Stomach (tissue), 8 donors: ENCODE measurements at regions not wholly inside any gene's neighbourhood (a gene's known extent, or its start where the extent isn't known, plus 50 kb on each side); places are given as distances from the start of the nearest gene placed in this dataset.
A peak's percentile ranks its signal among the peaks of the same experiment; 100 is the strongest.

Source experiments
- DNase-seq, 2 donors: peaks; one replicate each; pipeline versions ENCODE4 v3.0.0 to v3.0.0-alpha.2; 2013 to 2019
- H3K27ac ChIP-seq, 5 donors: fragments of 200-600 bp in 4 of 5; sonication (generic) in 4 of 5; one replicate each; pipeline ENCODE4 v1.5.1; 2013 to 2019; ENCODE audit warnings: mild to moderate bottlenecking in 1 of 5, moderate library complexity in 1 of 5
- H3K27me3 ChIP-seq, 3 donors: fragments of 200-600 bp; sonication (generic); one replicate each; pipeline ENCODE4 v1.5.1; 2017 to 2019; ENCODE audit warnings: mixed run types in 1 of 3
- H3K36me3 ChIP-seq, 4 donors: fragments of 200-600 bp; sonication (generic); 1 replicate in 3 of 4; 2 replicates in 1 of 4; pipeline ENCODE4 v1.5.1; 2016 to 2019
- H3K4me1 ChIP-seq, 4 donors: fragments of 200-600 bp; sonication (generic); one replicate each; pipeline ENCODE4 v1.5.1; 2016 to 2019
- H3K4me3 ChIP-seq, 4 donors: fragments of 200-600 bp; sonication (generic) in 3 of 4; one replicate each; pipeline ENCODE4 v1.5.1; 2016 to 2019; ENCODE audit warnings: mild to moderate bottlenecking in 1 of 4
- H3K9me3 ChIP-seq, 4 donors: fragments of 200-600 bp; sonication (generic); one replicate each; pipeline ENCODE4 v1.5.1; 2016 to 2019
- EP300 ChIP-seq: sonication (generic); formaldehyde crosslinking; IDR thresholded peaks from one replicate; pipeline ENCODE4 v1.6.1; 2017; ENCODE audit warnings: antibody characterized with exemption
- POLR2A ChIP-seq, 4 donors: fragments of 450-650 bp; IDR thresholded peaks; one replicate each; pipeline ENCODE4 v1.6.1; 2016; ENCODE audit warnings: antibody characterized with exemption in 4 of 4, control low read depth in 2 of 4, mild to moderate bottlenecking in 1 of 4, moderate library complexity in 1 of 4
- POLR2AphosphoS5 ChIP-seq, 3 donors: sonication (generic); formaldehyde crosslinking; IDR thresholded peaks; one replicate each; pipeline ENCODE4 v1.6.1; 2016; ENCODE audit warnings: antibody characterized with exemption in 3 of 3
- WGBS, 5 donors: extraction: QIAGEN DNeasy Blood & Tissue Kit in 3 of 5; methylation state at CpG; one replicate each; pipeline versions ENCODE4 v1.1.5 to v1.1.7; 2013 to 2018; 5-methylcytosine and 5-hydroxymethylcytosine counted together
- intact Hi-C: fragments of 100-400 bp; cut with DNase I; formaldehyde crosslinking; loops from one replicate; pipeline ENCODE4 v1.15.1; 2023; ENCODE audit warnings: low total_unique reads
- TF ChIP-seq, protein P1 (sequence below), 7 experiments: fragments of 450-650 bp in 4 of 7; fragments of 200-600 bp in 3 of 7; sonication (generic) in 3 of 7; IDR thresholded peaks; one replicate each; pipeline ENCODE4 v1.5.1; 2016 to 2019; ENCODE audit warnings: antibody characterized with exemption in 7 of 7, control low read depth in 2 of 7, mild to moderate bottlenecking in 1 of 7
- donor health status: healthy with polysubstance abuse.
- donor health status: Bipolar disorder and iron deficiency.
- donor health status: healthy.

DNA sequence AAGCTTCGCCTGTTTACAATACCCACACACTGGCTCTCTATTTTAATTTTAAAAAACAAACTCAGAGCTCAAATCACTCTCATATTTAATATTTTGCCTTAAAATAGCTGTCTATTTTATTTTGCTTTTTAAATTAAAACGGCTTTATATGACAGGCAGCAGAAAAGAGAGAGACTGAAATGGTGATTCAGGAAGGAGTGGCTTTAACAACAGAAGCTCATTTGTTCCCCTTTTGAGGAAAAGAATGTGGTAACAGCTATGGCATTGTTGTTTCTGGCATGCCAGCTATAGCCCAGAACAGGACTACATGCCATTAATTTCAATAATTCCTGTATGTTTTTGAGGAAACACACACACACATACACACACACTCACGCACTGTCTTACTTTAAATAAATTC is 234.2 kb upstream of the PTBP2 start:
- H3K27me3 ChIP-seq = no peaks in the 10 kb centered on the region
- peaks cover 0 to 20% (median 0%) of the 10 kb centered on the region in 4 donors for H3K4me1 ChIP-seq
- 44 to 49% (median 48%) methylated on average over 3 of the region's 3 CpGs for WGBS, 5 donors
- intact Hi-C loops = no loop called here
- TF ChIP-seq, protein P1, sequence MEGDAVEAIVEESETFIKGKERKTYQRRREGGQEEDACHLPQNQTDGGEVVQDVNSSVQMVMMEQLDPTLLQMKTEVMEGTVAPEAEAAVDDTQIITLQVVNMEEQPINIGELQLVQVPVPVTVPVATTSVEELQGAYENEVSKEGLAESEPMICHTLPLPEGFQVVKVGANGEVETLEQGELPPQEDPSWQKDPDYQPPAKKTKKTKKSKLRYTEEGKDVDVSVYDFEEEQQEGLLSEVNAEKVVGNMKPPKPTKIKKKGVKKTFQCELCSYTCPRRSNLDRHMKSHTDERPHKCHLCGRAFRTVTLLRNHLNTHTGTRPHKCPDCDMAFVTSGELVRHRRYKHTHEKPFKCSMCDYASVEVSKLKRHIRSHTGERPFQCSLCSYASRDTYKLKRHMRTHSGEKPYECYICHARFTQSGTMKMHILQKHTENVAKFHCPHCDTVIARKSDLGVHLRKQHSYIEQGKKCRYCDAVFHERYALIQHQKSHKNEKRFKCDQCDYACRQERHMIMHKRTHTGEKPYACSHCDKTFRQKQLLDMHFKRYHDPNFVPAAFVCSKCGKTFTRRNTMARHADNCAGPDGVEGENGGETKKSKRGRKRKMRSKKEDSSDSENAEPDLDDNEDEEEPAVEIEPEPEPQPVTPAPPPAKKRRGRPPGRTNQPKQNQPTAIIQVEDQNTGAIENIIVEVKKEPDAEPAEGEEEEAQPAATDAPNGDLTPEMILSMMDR (IDR thresholded peaks at IDR 0.05) = no peak
- TF ChIP-seq POLR2AphosphoS5 (IDR thresholded peaks at IDR 0.05) (no peak), POLR2A (IDR thresholded peaks at IDR 0.05) (no peak), EP300 (no peak)
- no peak overlapping the region for H3K4me3 ChIP-seq
- DNase-seq = peak in 1 of 2 donors; percentile 37
- H3K9me3 ChIP-seq = no peaks in the 10 kb centered on the region
- no peak overlapping the region for H3K27ac ChIP-seq
- H3K36me3 ChIP-seq = no peaks in the 10 kb centered on the region

DNA sequence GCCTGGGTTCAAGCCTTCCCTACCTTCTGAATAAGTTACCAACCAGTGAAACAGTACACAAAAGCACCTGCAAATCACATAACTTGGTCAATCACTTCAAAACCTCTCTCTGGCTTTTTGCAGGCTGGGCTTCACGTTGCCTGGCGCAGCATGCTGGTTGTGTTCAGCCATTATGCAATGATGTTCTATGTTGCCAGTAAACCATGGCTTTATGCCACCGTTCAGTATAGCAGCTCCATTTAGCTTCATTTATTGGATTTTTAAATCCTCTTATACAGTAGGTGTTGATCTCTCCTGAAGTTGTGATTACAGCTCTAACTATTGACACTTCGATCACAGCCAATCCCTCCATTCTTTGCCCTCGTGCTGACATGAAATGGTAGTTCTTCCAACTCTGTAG is 233.6 kb upstream of the PTBP2 start:
- DNase-seq = no peak
- Histone ChIP-seq H3K9me3 (no peaks in the 10 kb centered on the region), H3K4me3 (no peak overlapping the region), H3K27ac (no peak overlapping the region), H3K27me3 (no peaks in the 10 kb centered on the region), H3K36me3 (no peaks in the 10 kb centered on the region), H3K4me1 (peaks cover 0 to 20% (median 0%) of the 10 kb centered on the region in 4 donors)
- TF ChIP-seq POLR2A (IDR thresholded peaks at IDR 0.05) (no peak), POLR2AphosphoS5 (IDR thresholded peaks at IDR 0.05) (no peak), EP300 (peak; percentile 24)
- TF ChIP-seq, protein P1 (IDR thresholded peaks at IDR 0.05) = no peak
- intact Hi-C loops = no loop called here
- WGBS, 5 donors = 68 to 74% (median 72%) methylated on average over 5 of the region's 5 CpGs

DNA sequence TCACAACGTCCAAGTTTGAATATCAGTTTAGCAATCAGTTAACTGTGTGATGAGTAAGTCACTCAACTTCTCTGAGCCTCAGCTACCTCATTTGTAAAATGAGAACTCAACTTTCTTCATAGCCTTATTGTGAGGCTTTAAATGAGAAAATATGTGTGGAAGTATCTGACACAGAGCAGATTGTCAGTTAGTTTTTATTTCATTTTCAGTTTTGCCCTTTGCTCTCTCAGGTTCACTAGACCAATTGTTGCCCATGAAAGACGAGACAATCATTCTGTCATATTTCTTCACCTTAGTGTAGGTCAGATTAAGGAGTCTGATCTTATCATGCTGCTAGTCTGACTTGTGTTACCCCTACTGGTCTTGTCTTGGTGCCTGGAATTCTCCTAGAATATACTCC is 232.8 kb upstream of the PTBP2 start:
- Histone ChIP-seq H3K4me1 (peaks cover 0 to 20% (median 0%) of the 10 kb centered on the region in 4 donors), H3K27ac (no peak overlapping the region), H3K9me3 (no peaks in the 10 kb centered on the region), H3K27me3 (no peaks in the 10 kb centered on the region), H3K36me3 (no peaks in the 10 kb centered on the region), H3K4me3 (no peak overlapping the region)
- 52 to 75% (median 65%) methylated on average over 2 of the region's 2 CpGs for WGBS, 5 donors
- TF ChIP-seq, protein P1 (IDR thresholded peaks at IDR 0.05) = no peak
- no peak for TF ChIP-seq EP300
- TF ChIP-seq POLR2A (IDR thresholded peaks at IDR 0.05) = no peak
- no peak for TF ChIP-seq POLR2AphosphoS5 (IDR thresholded peaks at IDR 0.05)
- intact Hi-C loops = no loop called here
- DNase-seq = no peak

DNA sequence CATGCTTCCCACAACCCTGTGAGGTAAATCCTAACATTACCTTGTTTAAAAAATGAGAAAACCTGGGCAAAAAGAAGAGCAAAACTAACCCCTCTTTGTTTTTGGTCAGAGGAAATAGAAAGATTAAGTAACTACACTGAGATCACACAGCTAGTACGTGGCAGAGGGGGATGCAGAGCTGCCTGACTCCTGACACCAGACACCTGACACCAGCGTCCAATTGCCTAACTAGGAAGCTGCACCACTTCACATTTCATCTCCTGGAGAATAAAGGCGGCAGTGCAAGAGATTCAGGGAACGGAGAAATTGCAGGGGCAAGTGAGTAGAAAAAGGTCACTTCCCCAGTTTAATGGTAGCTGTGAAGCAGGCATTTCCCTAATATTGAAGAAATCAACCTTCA is 229.3 kb upstream of the PTBP2 start:
- no peak for DNase-seq
- 38 to 62% (median 52%) methylated on average over 4 of the region's 4 CpGs for WGBS, 5 donors
- Histone ChIP-seq H3K27me3 (no peaks in the 10 kb centered on the region), H3K9me3 (no peaks in the 10 kb centered on the region), H3K4me3 (no peak overlapping the region), H3K36me3 (no peaks in the 10 kb centered on the region), H3K27ac (no peak overlapping the region), H3K4me1 (peaks cover 0 to 15% (median 0%) of the 10 kb centered on the region in 4 donors)
- intact Hi-C loops = no loop called here
- TF ChIP-seq POLR2A (IDR thresholded peaks at IDR 0.05) (no peak), POLR2AphosphoS5 (IDR thresholded peaks at IDR 0.05) (no peak), EP300 (no peak)
- TF ChIP-seq, protein P1 (IDR thresholded peaks at IDR 0.05) = no peak
